ENCODE measurements at regions not wholly inside any gene's neighbourhood (a gene's known extent, or its start where the extent isn't known, plus 50 kb on each side); places are given as distances from the start of the nearest gene placed in this dataset.

DNA sequence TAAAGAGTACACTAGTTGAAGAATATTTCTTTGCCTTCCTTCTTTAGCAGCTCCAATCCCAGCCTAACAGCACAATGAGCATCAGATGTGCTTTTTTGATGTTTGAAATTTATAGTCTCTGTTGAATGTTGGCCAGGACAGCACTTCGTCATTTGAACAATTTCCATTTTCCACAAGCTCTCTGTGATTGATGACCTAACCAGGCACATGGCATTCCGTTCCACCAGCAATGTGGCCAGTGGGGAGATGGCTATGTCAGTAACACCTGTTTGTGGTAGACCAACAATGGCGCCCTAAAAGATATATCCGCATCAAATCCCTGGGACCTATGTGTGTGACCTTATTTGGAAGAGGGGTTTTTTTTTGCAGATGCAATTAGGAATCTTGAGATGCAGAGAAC is 66.8 kb downstream of the PALM2AKAP2 start:
- H3K4me1 ChIP-seq (ENCODE audit: control insufficient read depth, extremely low read depth, insufficient read depth, low read length) = no peaks in the 10 kb centered on the region
- dilution Hi-C loops (cut with MboI; ENCODE audit: extremely low pct_ligation_motif_present, low sequenced_read_pairs) = no loop called here
- no peak for TF ChIP-seq EZH2 (IDR thresholded peaks at IDR 0.05; ENCODE audit: borderline replicate concordance, low read depth, low read length, severe bottlenecking)
- TF ChIP-seq POLR2A (IDR thresholded peaks at IDR 0.05; ENCODE audit: low read depth, low read length) = no peak
- no peak for TF ChIP-seq MYC (IDR thresholded peaks at IDR 0.05; ENCODE audit: low read depth, low read length)
- TF ChIP-seq, protein P1, sequence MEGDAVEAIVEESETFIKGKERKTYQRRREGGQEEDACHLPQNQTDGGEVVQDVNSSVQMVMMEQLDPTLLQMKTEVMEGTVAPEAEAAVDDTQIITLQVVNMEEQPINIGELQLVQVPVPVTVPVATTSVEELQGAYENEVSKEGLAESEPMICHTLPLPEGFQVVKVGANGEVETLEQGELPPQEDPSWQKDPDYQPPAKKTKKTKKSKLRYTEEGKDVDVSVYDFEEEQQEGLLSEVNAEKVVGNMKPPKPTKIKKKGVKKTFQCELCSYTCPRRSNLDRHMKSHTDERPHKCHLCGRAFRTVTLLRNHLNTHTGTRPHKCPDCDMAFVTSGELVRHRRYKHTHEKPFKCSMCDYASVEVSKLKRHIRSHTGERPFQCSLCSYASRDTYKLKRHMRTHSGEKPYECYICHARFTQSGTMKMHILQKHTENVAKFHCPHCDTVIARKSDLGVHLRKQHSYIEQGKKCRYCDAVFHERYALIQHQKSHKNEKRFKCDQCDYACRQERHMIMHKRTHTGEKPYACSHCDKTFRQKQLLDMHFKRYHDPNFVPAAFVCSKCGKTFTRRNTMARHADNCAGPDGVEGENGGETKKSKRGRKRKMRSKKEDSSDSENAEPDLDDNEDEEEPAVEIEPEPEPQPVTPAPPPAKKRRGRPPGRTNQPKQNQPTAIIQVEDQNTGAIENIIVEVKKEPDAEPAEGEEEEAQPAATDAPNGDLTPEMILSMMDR (IDR thresholded peaks at IDR 0.05; ENCODE audit: extremely low read depth in 1 of 2, insufficient read depth in 1 of 2, low read depth in 1 of 2, low read length in 2 of 2) = no peak
- no peak for TF ChIP-seq JUN (IDR thresholded peaks at IDR 0.05; ENCODE audit: borderline replicate concordance, insufficient read depth, insufficient read length, low read depth)
- no peak for TF ChIP-seq FOS (IDR thresholded peaks at IDR 0.05; ENCODE audit: borderline replicate concordance, insufficient read depth, low read length)
- TF ChIP-seq POLR2AphosphoS5 (IDR thresholded peaks at IDR 0.05; ENCODE audit: insufficient read depth, low read depth, low read length) = no peak
- no peak for TF ChIP-seq GATA2 (IDR thresholded peaks at IDR 0.05; ENCODE audit: insufficient read depth, insufficient read length, low read depth, low read length)
- TF ChIP-seq, protein P2, sequence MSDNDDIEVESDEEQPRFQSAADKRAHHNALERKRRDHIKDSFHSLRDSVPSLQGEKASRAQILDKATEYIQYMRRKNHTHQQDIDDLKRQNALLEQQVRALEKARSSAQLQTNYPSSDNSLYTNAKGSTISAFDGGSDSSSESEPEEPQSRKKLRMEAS (IDR thresholded peaks at IDR 0.05; ENCODE audit: insufficient read depth, insufficient read length) = no peak
- intact Hi-C loops (cut with micrococcal nuclease) = no loop called here
- H3K27ac ChIP-seq (ENCODE audit: insufficient read depth, low read depth, low read length) = no peak overlapping the region
- no peaks in the 10 kb centered on the region for H3K9me1 ChIP-seq (replicated peaks; ENCODE audit: control insufficient read depth, extremely low read depth, insufficient read depth, low read length)
- no peaks in the 10 kb centered on the region for H4K20me1 ChIP-seq (replicated peaks; ENCODE audit: control insufficient read depth, extremely low read depth, insufficient read depth, low read length)
- H3K9ac ChIP-seq (replicated peaks; ENCODE audit: extremely low read depth, insufficient read depth, low read length) = no peak overlapping the region
- H2AFZ ChIP-seq (ENCODE audit: low read depth, low read length) = no peak overlapping the region
- H3K36me3 ChIP-seq (ENCODE audit: control insufficient read depth in 2 of 2, extremely low read depth in 1 of 2, insufficient read depth in 2 of 2, low read length in 2 of 2) = no peaks in the 10 kb centered on the region
- DNase-seq (ENCODE audit: low read depth, low spot score) = no peak
- ChIA-PET POLR2A (no interaction called here), CTCF (no interaction called here)
- H3K27me3 ChIP-seq (ENCODE audit: control insufficient read depth in 2 of 2, insufficient read depth in 2 of 2, low read length in 2 of 2) = no peaks in the 10 kb centered on the region
- no peaks in the 10 kb centered on the region for H3K79me2 ChIP-seq (ENCODE audit: control insufficient read depth, insufficient read depth, low read length)
- no peaks in the 10 kb centered on the region for H3K9me3 ChIP-seq (replicated peaks; ENCODE audit: control insufficient read depth, insufficient read depth, low read length)
- FAIRE-seq = no peak
- no peak overlapping the region for H3K4me2 ChIP-seq (ENCODE audit: insufficient read depth, low read length)
- BruUV-seq (replicated peaks) = no TSS peak
- H3K4me3 ChIP-seq (replicated peaks in 1 of 3; ENCODE audit: insufficient read depth in 1 of 3, low read depth in 1 of 3, low read length in 3 of 3) = no peak overlapping the region

All from endothelial cell of umbilical vein (primary cell).